ENCODE measurements at regions not wholly inside any gene's neighbourhood (a gene's known extent, or its start where the extent isn't known, plus 50 kb on each side); places are given as distances from the start of the nearest gene placed in this dataset.

GRCh38 chr12:47517122-47517521 is 188.7 kb downstream of the RPAP3 start:
- TF ChIP-seq, protein P1, sequence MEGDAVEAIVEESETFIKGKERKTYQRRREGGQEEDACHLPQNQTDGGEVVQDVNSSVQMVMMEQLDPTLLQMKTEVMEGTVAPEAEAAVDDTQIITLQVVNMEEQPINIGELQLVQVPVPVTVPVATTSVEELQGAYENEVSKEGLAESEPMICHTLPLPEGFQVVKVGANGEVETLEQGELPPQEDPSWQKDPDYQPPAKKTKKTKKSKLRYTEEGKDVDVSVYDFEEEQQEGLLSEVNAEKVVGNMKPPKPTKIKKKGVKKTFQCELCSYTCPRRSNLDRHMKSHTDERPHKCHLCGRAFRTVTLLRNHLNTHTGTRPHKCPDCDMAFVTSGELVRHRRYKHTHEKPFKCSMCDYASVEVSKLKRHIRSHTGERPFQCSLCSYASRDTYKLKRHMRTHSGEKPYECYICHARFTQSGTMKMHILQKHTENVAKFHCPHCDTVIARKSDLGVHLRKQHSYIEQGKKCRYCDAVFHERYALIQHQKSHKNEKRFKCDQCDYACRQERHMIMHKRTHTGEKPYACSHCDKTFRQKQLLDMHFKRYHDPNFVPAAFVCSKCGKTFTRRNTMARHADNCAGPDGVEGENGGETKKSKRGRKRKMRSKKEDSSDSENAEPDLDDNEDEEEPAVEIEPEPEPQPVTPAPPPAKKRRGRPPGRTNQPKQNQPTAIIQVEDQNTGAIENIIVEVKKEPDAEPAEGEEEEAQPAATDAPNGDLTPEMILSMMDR (conservative IDR thresholded peaks at IDR 0.05; ENCODE audit: low read depth, low read length): no peak
- TF ChIP-seq FOS (IDR thresholded peaks at IDR 0.05; ENCODE audit: low read depth, low read length) (no peak), CEBPB (IDR thresholded peaks at IDR 0.05; ENCODE audit: low read depth, low read length) (no peak), POLR2A (IDR thresholded peaks at IDR 0.05; ENCODE audit: low read depth, low read length) (no peak), MAZ (IDR thresholded peaks at IDR 0.05; ENCODE audit: borderline replicate concordance, low read depth, low read length) (no peak), RAD21 (IDR thresholded peaks at IDR 0.05; ENCODE audit: low read length) (no peak), MAFK (IDR thresholded peaks at IDR 0.05; ENCODE audit: low read depth, low read length) (no peak), MXI1 (IDR thresholded peaks at IDR 0.05; ENCODE audit: borderline replicate concordance, low read depth, low read length) (no peak), CHD1 (IDR thresholded peaks at IDR 0.05; ENCODE audit: low read depth, low read length) (no peak)
